Ovary (tissue), 7 donors: ENCODE measurements at regions not wholly inside any gene's neighbourhood (a gene's known extent, or its start where the extent isn't known, plus 50 kb on each side); places are given as distances from the start of the nearest gene placed in this dataset.

ENCODE experiments used
- DNase-seq, 5 donors: peaks; one replicate each; pipeline ENCODE4 v3.0.0-alpha.2; 2019 to 2020
- H3K27ac ChIP-seq, 2 donors: fragments of 200-600 bp; one replicate each; pipeline versions ENCODE4 v1.5.1 to v1.8.0; 2019 to 2022
- H3K27me3 ChIP-seq: fragments of 200-600 bp; one replicate; pipeline ENCODE4 v1.8.0; 2022
- H3K36me3 ChIP-seq: fragments of 200-600 bp; sonication (generic); one replicate; pipeline ENCODE4 v1.5.1; 2019
- H3K4me1 ChIP-seq: one replicate; pipeline ENCODE4 v1.8.1; 2013; ENCODE audit warnings: mild to moderate bottlenecking, moderate library complexity; ENCODE audit not compliant: insufficient read depth
- H3K4me3 ChIP-seq: fragments of 200-600 bp; sonication (generic); one replicate; pipeline ENCODE4 v1.5.1; 2017
- H3K9me3 ChIP-seq, 2 donors: fragments of 200-600 bp in 1 of 2; sonication (generic) in 1 of 2; one replicate each; pipeline versions ENCODE4 v1.5.1 to v1.8.1; 2013 to 2019; ENCODE audit warnings: mild to moderate bottlenecking in 1 of 2, moderate library complexity in 1 of 2
- EP300 ChIP-seq: sonication (generic); formaldehyde crosslinking; IDR thresholded peaks from one replicate; pipeline ENCODE4 v1.6.1; 2017; ENCODE audit warnings: antibody characterized with exemption
- POLR2A ChIP-seq: fragments of 450-650 bp; IDR thresholded peaks from one replicate; pipeline ENCODE4 v1.6.1; 2017; ENCODE audit warnings: antibody characterized with exemption, mild to moderate bottlenecking, moderate library complexity
- WGBS, 3 donors: extraction: QIAGEN DNeasy Blood & Tissue Kit in 1 of 3; methylation state at CpG; one replicate each; pipeline versions ENCODE4 v1.1.5 to v1.1.7; 2013 to 2017; 5-methylcytosine and 5-hydroxymethylcytosine counted together
- intact Hi-C, 4 donors: fragments of 100-400 bp; cut with DNase I; formaldehyde crosslinking; loops; one replicate each; pipeline versions ENCODE4 v1.11.0 to v1.15.1; 2022 to 2023
- TF ChIP-seq, protein P1 (sequence below), 3 donors: fragments of 450-650 bp in 2 of 3; fragments of 200-600 bp in 1 of 3; IDR thresholded peaks; one replicate each; pipeline versions ENCODE4 v1.5.1 to v1.8.0; 2016 to 2022; ENCODE audit warnings: antibody characterized with exemption in 3 of 3, mild to moderate bottlenecking in 1 of 3
- donor health status: DM: no; HTN: no; CAD: no; lungs with moderate emphysema.
- donor health status: DM: no; HTN: no; CAD: no.
- donor health status: Bipolar disorder and iron deficiency.
- donor health status: DM: no; HTN: no; CAD: no.
- donor health status: DM: yes; HTN: yes; CAD: no.

DNA sequence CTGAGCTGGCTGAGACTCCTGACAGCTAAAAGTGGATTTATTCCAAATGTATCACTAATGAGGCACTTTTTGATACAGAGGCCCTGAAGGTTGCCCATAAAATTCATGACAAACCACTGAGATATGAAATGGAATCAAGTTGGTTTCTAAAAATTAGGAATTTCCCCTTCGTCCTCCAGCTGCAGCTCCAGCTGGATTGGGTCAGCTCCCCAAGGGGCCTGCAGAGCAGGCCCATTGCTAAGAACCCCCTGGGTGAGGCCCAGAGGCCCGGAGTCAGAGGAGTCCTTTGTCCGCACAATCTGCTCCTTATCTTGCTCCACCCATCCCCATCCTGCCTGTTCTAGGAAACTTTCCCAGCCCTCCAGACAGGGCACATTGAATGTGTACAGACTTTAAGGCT, 163.5 kb upstream of the TOP1 start:
- H3K27ac ChIP-seq, result no peak overlapping the region
- intact Hi-C loops, result loop anchor here in 1 of 4 donors (10.0 kb wide), 1 partner anchor 60 kb away; no protein-coding TSS in a partner anchor
- peaks cover 11% of the 10 kb centered on the region for H3K4me1 ChIP-seq
- no peak for DNase-seq
- no peaks in the 10 kb centered on the region for H3K9me3 ChIP-seq
- H3K4me3 ChIP-seq, result no peak overlapping the region
- TF ChIP-seq POLR2A (no peak), EP300 (no peak)
- TF ChIP-seq, protein P1, sequence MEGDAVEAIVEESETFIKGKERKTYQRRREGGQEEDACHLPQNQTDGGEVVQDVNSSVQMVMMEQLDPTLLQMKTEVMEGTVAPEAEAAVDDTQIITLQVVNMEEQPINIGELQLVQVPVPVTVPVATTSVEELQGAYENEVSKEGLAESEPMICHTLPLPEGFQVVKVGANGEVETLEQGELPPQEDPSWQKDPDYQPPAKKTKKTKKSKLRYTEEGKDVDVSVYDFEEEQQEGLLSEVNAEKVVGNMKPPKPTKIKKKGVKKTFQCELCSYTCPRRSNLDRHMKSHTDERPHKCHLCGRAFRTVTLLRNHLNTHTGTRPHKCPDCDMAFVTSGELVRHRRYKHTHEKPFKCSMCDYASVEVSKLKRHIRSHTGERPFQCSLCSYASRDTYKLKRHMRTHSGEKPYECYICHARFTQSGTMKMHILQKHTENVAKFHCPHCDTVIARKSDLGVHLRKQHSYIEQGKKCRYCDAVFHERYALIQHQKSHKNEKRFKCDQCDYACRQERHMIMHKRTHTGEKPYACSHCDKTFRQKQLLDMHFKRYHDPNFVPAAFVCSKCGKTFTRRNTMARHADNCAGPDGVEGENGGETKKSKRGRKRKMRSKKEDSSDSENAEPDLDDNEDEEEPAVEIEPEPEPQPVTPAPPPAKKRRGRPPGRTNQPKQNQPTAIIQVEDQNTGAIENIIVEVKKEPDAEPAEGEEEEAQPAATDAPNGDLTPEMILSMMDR (IDR thresholded peaks at IDR 0.05), result no peak
- WGBS, 3 donors, result 68 to 75% (median 69%) methylated on average over 3 of the region's 3 CpGs
- H3K36me3 ChIP-seq, result no peaks in the 10 kb centered on the region
- no peaks in the 10 kb centered on the region for H3K27me3 ChIP-seq

- Histone ChIP-seq H3K9me3 (no peaks in the 10 kb centered on the region), H3K36me3 (no peaks in the 10 kb centered on the region), H3K27ac (no peak overlapping the region), H3K4me3 (no peak overlapping the region), H3K27me3 (no peaks in the 10 kb centered on the region), H3K4me1 (peaks cover 11% of the 10 kb centered on the region)
- 40 to 87% (median 74%) methylated on average over 1 of the region's 1 CpG for WGBS, 3 donors
- DNase-seq, result no peak
- TF ChIP-seq POLR2A, result no peak
- TF ChIP-seq EP300, result no peak
- TF ChIP-seq, protein P1 (IDR thresholded peaks at IDR 0.05), result no peak
- intact Hi-C loops, result loop anchor here in 1 of 4 donors (10.0 kb wide), 1 partner anchor 61 kb away; no protein-coding TSS in a partner anchor
Measured at GRCh38 chr20:40866056-40866455, 162.6 kb upstream of the TOP1 start.

DNA sequence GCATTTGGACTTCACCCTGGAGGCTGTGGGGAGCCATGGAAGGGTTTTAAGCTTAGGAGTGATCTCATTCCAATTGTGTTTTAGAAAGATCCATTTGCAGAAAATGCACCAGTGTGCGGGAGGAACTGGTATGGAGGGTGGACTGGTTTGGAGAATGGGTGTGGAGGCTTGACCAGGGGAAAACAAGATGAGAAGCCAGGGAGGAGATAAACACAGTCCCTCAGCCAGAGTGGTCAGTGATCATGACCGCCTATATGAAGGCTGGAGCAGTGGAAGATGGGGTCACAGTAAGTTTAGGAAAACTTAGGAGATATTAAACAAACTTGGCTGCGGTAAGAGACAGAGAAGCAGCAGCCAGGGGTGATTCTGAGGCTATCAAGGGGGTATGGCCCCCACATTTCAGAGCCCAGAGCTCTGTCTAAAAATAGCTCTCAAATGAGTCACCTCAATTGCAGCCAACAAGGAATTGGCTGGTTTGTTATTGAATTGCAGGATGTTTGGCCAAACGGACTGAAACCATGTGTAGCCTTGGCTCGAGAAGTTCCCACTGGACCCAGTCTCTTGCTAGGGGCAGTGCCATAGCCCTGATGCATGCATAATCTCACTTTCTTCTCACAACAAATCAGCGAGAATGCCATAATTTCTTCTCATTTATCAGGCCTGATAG, 159.9 kb upstream of the TOP1 start:
- H3K4me3 ChIP-seq, result no peak overlapping the region
- intact Hi-C loops, result loop anchor here in 1 of 4 donors (10.0 kb wide), 1 partner anchor 64 kb away; no protein-coding TSS in a partner anchor
- TF ChIP-seq EP300 (no peak), POLR2A (no peak)
- TF ChIP-seq, protein P1 (IDR thresholded peaks at IDR 0.05), result no peak
- H3K27me3 ChIP-seq, result no peaks in the 10 kb centered on the region
- 4 to 8% (median 5%) methylated on average over 6 of the region's 6 CpGs for WGBS, 3 donors
- H3K4me1 ChIP-seq, result peaks cover 11% of the 10 kb centered on the region
- DNase-seq, result peak; percentile 44 to 62 (median 58)
- no peaks in the 10 kb centered on the region for H3K9me3 ChIP-seq
- H3K36me3 ChIP-seq, result no peaks in the 10 kb centered on the region
- peak overlapping the region in 1 of 2 donors; percentile 0 for H3K27ac ChIP-seq

DNA sequence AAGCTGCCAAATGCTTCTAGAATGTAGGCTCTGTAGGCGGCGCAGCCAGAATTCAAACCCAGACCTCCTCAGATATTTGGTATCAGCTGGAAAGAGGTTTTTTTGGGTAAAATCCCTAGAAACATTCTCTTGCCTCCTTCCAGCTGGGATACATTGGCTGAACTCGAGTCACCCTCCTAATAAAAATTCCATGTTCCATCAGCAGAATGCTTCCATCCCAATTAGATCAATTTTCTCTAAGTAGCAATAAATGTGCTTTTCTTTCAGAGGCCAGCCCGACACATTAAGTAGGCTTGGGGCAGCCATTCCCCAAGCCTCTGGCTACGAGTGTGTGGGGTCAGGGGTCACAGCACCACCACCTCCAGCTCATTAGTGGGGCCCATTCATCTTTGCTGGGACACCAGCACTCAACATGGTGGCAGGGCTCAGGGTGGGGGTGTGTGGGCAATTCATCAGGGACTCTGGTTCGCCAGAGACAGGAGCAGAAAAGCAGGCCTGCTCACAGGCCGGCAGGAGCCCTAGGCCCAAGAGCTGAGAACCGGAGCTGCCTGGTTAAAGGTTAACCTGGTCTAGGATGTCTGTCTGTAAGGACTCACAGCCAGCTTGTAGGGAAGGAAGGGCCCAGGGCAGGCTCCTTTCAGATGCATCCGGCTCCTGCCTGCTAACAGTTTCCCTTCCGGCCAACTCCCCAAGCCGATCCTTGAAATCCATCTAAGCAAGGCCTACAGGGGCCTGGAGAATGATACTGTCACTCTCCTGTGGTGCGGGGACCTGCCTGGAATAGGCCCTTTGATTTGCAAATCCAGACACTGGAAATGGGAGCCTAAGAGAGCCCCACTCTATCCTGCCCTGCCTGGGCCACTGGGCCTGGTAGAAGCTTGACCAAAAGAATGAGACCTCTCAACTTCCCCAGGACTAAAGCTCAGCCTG, 159.1 kb upstream of the TOP1 start:
- intact Hi-C loops, result loop anchor here in 1 of 4 donors (10.0 kb wide), 2 partner anchors 65 to 475 kb away; partner anchors contain the start of gene LPIN3
- no peaks in the 10 kb centered on the region for H3K36me3 ChIP-seq

More for the DNA sequence above, 159.1 kb upstream of the TOP1 start:
- Histone ChIP-seq H3K27me3 (no peaks in the 10 kb centered on the region), H3K9me3 (no peaks in the 10 kb centered on the region), H3K27ac (peak overlapping the region in 1 of 2 donors; percentile 0), H3K4me3 (no peak overlapping the region), H3K4me1 (peaks cover 11% of the 10 kb centered on the region)
- peak in 4 of 5 donors; percentile 15 to 41 (median 35) for DNase-seq
- 59 to 65% (median 62%) methylated on average over 12 of the region's 12 CpGs for WGBS, 3 donors
- TF ChIP-seq EP300 (no peak), POLR2A (no peak)
- TF ChIP-seq, protein P1 (IDR thresholded peaks at IDR 0.05), result no peak
